ENCODE measurements at regions not wholly inside any gene's neighbourhood (a gene's known extent, or its start where the extent isn't known, plus 50 kb on each side); places are given as distances from the start of the nearest gene placed in this dataset.

DNA sequence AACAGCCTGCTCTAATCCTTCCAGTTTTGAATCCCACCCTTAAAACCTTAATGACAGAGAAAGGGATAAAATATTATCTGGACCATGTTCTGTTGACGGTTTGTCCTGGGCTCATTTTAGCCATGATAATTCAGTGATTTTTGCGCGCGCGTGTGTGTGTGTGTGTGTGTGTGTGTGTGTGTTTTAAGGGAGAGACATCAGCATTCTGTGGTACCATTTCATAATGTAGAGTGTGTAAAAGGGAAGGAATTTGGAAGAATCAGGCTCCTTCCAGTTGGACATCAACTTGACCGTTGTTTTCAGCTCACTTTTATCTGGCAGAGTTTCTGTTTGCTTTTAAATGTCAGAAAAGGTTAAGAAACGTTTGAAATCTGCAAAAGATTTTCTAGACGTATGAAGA lies 535.5 kb downstream of the TNS1 start:
- Histone ChIP-seq H3K4me2 (no peak overlapping the region), H3K27me3 (ENCODE audit: insufficient read depth, low read depth) (no peaks in the 10 kb centered on the region), H3K4me3 (no peak overlapping the region), H3F3A (ENCODE audit: insufficient read depth, low read depth) (no peaks in the 10 kb centered on the region), H3K27ac (no peak overlapping the region), H4K20me1 (ENCODE audit: insufficient read depth) (no peaks in the 10 kb centered on the region), H3K9me3 (ENCODE audit: insufficient read depth, low read depth) (no peaks in the 10 kb centered on the region), H3K36me3 (ENCODE audit: low read depth) (no peaks in the 10 kb centered on the region), H2AFZ (no peak overlapping the region), H3K79me2 (ENCODE audit: low read depth) (no peaks in the 10 kb centered on the region), H3K4me1 (replicated peaks; ENCODE audit: insufficient read depth) (no peaks in the 10 kb centered on the region), H3K9me2 (ENCODE audit: insufficient read depth) (no peaks in the 10 kb centered on the region)
- TF ChIP-seq, protein P1, sequence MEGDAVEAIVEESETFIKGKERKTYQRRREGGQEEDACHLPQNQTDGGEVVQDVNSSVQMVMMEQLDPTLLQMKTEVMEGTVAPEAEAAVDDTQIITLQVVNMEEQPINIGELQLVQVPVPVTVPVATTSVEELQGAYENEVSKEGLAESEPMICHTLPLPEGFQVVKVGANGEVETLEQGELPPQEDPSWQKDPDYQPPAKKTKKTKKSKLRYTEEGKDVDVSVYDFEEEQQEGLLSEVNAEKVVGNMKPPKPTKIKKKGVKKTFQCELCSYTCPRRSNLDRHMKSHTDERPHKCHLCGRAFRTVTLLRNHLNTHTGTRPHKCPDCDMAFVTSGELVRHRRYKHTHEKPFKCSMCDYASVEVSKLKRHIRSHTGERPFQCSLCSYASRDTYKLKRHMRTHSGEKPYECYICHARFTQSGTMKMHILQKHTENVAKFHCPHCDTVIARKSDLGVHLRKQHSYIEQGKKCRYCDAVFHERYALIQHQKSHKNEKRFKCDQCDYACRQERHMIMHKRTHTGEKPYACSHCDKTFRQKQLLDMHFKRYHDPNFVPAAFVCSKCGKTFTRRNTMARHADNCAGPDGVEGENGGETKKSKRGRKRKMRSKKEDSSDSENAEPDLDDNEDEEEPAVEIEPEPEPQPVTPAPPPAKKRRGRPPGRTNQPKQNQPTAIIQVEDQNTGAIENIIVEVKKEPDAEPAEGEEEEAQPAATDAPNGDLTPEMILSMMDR (conservative IDR thresholded peaks at IDR 0.05) = no peak
- no peak for TF ChIP-seq EZH2 (IDR thresholded peaks at IDR 0.05; ENCODE audit: low read depth)
- CTCF ChIA-PET = no interaction called here
- DNase-seq = no peak
- POLR2A ChIA-PET (ENCODE audit: unreplicated experiment) = no interaction called here
- intact Hi-C loops (cut with micrococcal nuclease; ENCODE audit: unreplicated experiment) = no loop called here
- no TSS peak for BruUV-seq (replicated peaks)

DNA sequence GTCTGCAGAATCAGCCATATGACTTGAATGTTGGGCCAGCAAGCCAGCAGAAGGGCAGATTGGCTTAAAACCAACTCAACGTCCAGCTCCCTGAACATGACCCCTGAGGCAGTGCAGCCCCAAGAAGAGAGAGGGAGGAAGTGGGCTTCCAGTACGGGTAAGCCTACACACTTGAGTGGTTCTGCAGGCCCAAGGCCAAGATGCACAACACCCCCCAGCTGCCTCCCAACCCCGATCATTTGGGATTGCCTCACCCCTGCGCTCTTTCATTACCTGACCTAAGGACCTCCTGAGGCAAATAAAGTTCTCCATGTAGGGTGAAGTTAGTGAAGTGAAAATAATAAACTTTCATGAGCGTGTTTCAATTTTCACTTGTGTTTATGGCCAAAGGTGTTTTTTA lies 536.0 kb downstream of the TNS1 start:
- DNase-seq = no peak
- Histone ChIP-seq H3K9me3 (ENCODE audit: insufficient read depth, low read depth) (no peaks in the 10 kb centered on the region), H3K36me3 (ENCODE audit: low read depth) (no peaks in the 10 kb centered on the region), H3K27ac (no peak overlapping the region), H2AFZ (no peak overlapping the region), H3K4me3 (no peak overlapping the region), H3K4me2 (no peak overlapping the region), H3F3A (ENCODE audit: insufficient read depth, low read depth) (no peaks in the 10 kb centered on the region), H3K79me2 (ENCODE audit: low read depth) (no peaks in the 10 kb centered on the region), H3K27me3 (ENCODE audit: insufficient read depth, low read depth) (no peaks in the 10 kb centered on the region), H4K20me1 (ENCODE audit: insufficient read depth) (no peaks in the 10 kb centered on the region), H3K4me1 (replicated peaks; ENCODE audit: insufficient read depth) (no peaks in the 10 kb centered on the region), H3K9me2 (ENCODE audit: insufficient read depth) (no peaks in the 10 kb centered on the region)
- intact Hi-C loops (cut with micrococcal nuclease; ENCODE audit: unreplicated experiment) = no loop called here
- TF ChIP-seq, protein P1 (conservative IDR thresholded peaks at IDR 0.05) = no peak
- no peak for TF ChIP-seq EZH2 (IDR thresholded peaks at IDR 0.05; ENCODE audit: low read depth)
- POLR2A ChIA-PET (ENCODE audit: unreplicated experiment) = no interaction called here
- CTCF ChIA-PET = no interaction called here
- BruUV-seq (replicated peaks) = no TSS peak

DNA sequence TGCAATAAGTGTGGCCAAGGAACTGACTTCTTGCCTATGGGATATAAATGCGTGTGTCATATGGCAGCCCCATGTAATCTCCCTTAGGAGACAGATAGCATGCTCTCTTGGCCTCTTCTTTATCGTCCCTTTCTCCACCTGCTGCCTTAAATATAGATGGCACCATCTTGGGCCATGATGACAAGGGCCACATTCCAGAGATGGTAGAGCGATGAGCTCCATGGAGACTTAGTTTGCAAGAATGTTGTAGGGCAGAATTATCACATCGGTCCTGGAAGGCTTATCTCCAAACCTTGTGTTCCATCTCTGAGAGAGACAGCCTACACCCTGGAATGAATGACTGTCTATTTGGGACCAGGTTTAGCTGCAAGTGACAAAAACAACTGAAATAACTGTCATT lies 536.7 kb downstream of the TNS1 start:
- Histone ChIP-seq H2AFZ (no peak overlapping the region), H3K9me3 (ENCODE audit: insufficient read depth, low read depth) (no peaks in the 10 kb centered on the region), H3K79me2 (ENCODE audit: low read depth) (no peaks in the 10 kb centered on the region), H3K27ac (no peak overlapping the region), H3K9me2 (ENCODE audit: insufficient read depth) (no peaks in the 10 kb centered on the region), H3K4me3 (no peak overlapping the region), H3K4me2 (no peak overlapping the region), H3K27me3 (ENCODE audit: insufficient read depth, low read depth) (no peaks in the 10 kb centered on the region), H3F3A (ENCODE audit: insufficient read depth, low read depth) (no peaks in the 10 kb centered on the region), H3K36me3 (ENCODE audit: low read depth) (no peaks in the 10 kb centered on the region), H4K20me1 (ENCODE audit: insufficient read depth) (no peaks in the 10 kb centered on the region), H3K4me1 (replicated peaks; ENCODE audit: insufficient read depth) (no peaks in the 10 kb centered on the region)
- BruUV-seq (replicated peaks) = no TSS peak
- intact Hi-C loops (cut with micrococcal nuclease; ENCODE audit: unreplicated experiment) = no loop called here
- no peak for DNase-seq
- no peak for TF ChIP-seq EZH2 (IDR thresholded peaks at IDR 0.05; ENCODE audit: low read depth)
- TF ChIP-seq, protein P1 (conservative IDR thresholded peaks at IDR 0.05) = no peak
- POLR2A ChIA-PET (ENCODE audit: unreplicated experiment) = no interaction called here
- CTCF ChIA-PET = no interaction called here

Data from PC-9 (cell line).